ENCODE measurements at regions not wholly inside any gene's neighbourhood (a gene's known extent, or its start where the extent isn't known, plus 50 kb on each side); places are given as distances from the start of the nearest gene placed in this dataset.
A peak's percentile ranks its signal among the peaks of the same experiment; 100 is the strongest.

- TF ChIP-seq CTCF (IDR thresholded peaks at IDR 0.05): peak in 1 of 2 experiments; percentile 27
- Histone ChIP-seq H3K9me3 (no peaks in the 10 kb centered on the region), H3K27me3 (no peaks in the 10 kb centered on the region), H3K4me3 (no peak overlapping the region), H3K27ac (no peak overlapping the region), H3K36me3 (no peaks in the 10 kb centered on the region), H3K4me1 (no peaks in the 10 kb centered on the region)
- intact Hi-C loops (cut with DNase I; ENCODE audit: low total_unique reads): no loop called here
- no peak for DNase-seq
These were observed 703.5 kb upstream of the SEMA3D start for GRCh38 chr7:85890244-85890811.

GRCh38 chr7:85887133-85887532 is 700.3 kb upstream of the SEMA3D start:
- intact Hi-C loops (cut with DNase I; ENCODE audit: low total_unique reads): no loop called here
- DNase-seq: no peak
- H3K4me3 ChIP-seq: no peak overlapping the region
- H3K4me1 ChIP-seq: no peaks in the 10 kb centered on the region
- H3K9me3 ChIP-seq: no peaks in the 10 kb centered on the region
- no peaks in the 10 kb centered on the region for H3K27me3 ChIP-seq
- no peak overlapping the region for H3K27ac ChIP-seq
- H3K36me3 ChIP-seq: no peaks in the 10 kb centered on the region
- TF ChIP-seq CTCF (IDR thresholded peaks at IDR 0.05): no peak

- Histone ChIP-seq H3K27ac (no peak overlapping the region), H3K4me1 (no peaks in the 10 kb centered on the region), H3K36me3 (no peaks in the 10 kb centered on the region), H3K27me3 (no peaks in the 10 kb centered on the region), H3K9me3 (no peaks in the 10 kb centered on the region), H3K4me3 (no peak overlapping the region)
- no peak for DNase-seq
- intact Hi-C loops (cut with DNase I; ENCODE audit: low total_unique reads): no loop called here
- TF ChIP-seq CTCF (IDR thresholded peaks at IDR 0.05): no peak
These were observed 695.5 kb upstream of the SEMA3D start for GRCh38 chr7:85882335-85882734.

GRCh38 chr7:85875398-85875797 is 688.5 kb upstream of the SEMA3D start:
- no peak for DNase-seq
- intact Hi-C loops (cut with DNase I; ENCODE audit: low total_unique reads): no loop called here
- Histone ChIP-seq H3K4me3 (no peak overlapping the region), H3K27ac (no peak overlapping the region), H3K4me1 (no peaks in the 10 kb centered on the region), H3K36me3 (no peaks in the 10 kb centered on the region), H3K27me3 (no peaks in the 10 kb centered on the region), H3K9me3 (no peaks in the 10 kb centered on the region)
- TF ChIP-seq CTCF (IDR thresholded peaks at IDR 0.05): no peak

GRCh38 chr7:85866540-85866939 is 679.7 kb upstream of the SEMA3D start:
- Histone ChIP-seq H3K4me1 (no peaks in the 10 kb centered on the region), H3K4me3 (no peak overlapping the region), H3K27me3 (no peaks in the 10 kb centered on the region), H3K27ac (no peak overlapping the region), H3K36me3 (no peaks in the 10 kb centered on the region), H3K9me3 (no peaks in the 10 kb centered on the region)
- intact Hi-C loops (cut with DNase I; ENCODE audit: low total_unique reads): no loop called here
- DNase-seq: no peak
- TF ChIP-seq CTCF (IDR thresholded peaks at IDR 0.05): no peak
